Thoracic aorta (tissue), 2 donors: ENCODE measurements at regions not wholly inside any gene's neighbourhood (a gene's known extent, or its start where the extent isn't known, plus 50 kb on each side); places are given as distances from the start of the nearest gene placed in this dataset.

ENCODE experiments used
- ATAC-seq: fragments of 150-250 bp; one replicate; pipeline ENCODE4 v1.8.0; 2017; ENCODE audit warnings: low read depth; ENCODE audit not compliant: insufficient number of reproducible peaks, low FRiP score
- DNase-seq: peaks from one replicate; pipeline ENCODE4 v3.0.0-alpha.2; 2020; ENCODE audit warnings: low spot score
- H3K27ac ChIP-seq, 2 donors: fragments of 200-600 bp; sonication (generic); 1 replicate in 1 of 2; 2 replicates in 1 of 2; pipeline ENCODE4 v1.5.1; 2016; ENCODE audit warnings: mild to moderate bottlenecking in 2 of 2, moderate library complexity in 2 of 2
- H3K27me3 ChIP-seq: fragments of 200-600 bp; sonication (generic); replicated peaks from 2 replicates; pipeline ENCODE4 v1.6.0; 2016; ENCODE audit warnings: mild to moderate bottlenecking; ENCODE audit not compliant: insufficient read depth
- H3K36me3 ChIP-seq: fragments of 200-600 bp; sonication (generic); one replicate; pipeline ENCODE4 v1.5.1; 2016
- H3K4me1 ChIP-seq, 2 donors: fragments of 200-600 bp; sonication (generic); 1 replicate in 1 of 2; 2 replicates in 1 of 2; pipeline versions ENCODE4 v1.5.1 to v1.6.0; 2016; ENCODE audit warnings: low read depth in 2 of 2, mild to moderate bottlenecking in 1 of 2; ENCODE audit not compliant: control insufficient read depth in 1 of 2
- H3K4me3 ChIP-seq: fragments of 200-600 bp; sonication (generic); 2 replicates; pipeline ENCODE4 v1.5.1; 2016; ENCODE audit warnings: mild to moderate bottlenecking
- H3K9me3 ChIP-seq: fragments of 200-600 bp; sonication (generic); 2 replicates; pipeline ENCODE4 v1.5.1; 2016
- CTCF ChIP-seq: fragments of 200-600 bp; sonication (generic); IDR thresholded peaks from one replicate; pipeline ENCODE4 v1.5.1; 2019; ENCODE audit warnings: antibody characterized with exemption

- Histone ChIP-seq H3K36me3 (no peaks in the 10 kb centered on the region), H3K4me1 (no peaks in the 10 kb centered on the region), H3K27ac (no peak overlapping the region), H3K4me3 (no peak overlapping the region), H3K9me3 (no peaks in the 10 kb centered on the region), H3K27me3 (no peaks in the 10 kb centered on the region)
- TF ChIP-seq CTCF: no peak
- ATAC-seq (no peak), DNase-seq (no peak)
These were observed 176.0 kb upstream of the TLE4 start for GRCh38 chr9:79395755-79396154.

- Histone ChIP-seq H3K9me3 (no peaks in the 10 kb centered on the region), H3K27me3 (no peaks in the 10 kb centered on the region), H3K4me1 (no peaks in the 10 kb centered on the region), H3K27ac (no peak overlapping the region), H3K36me3 (no peaks in the 10 kb centered on the region), H3K4me3 (no peak overlapping the region)
- DNase-seq (no peak), ATAC-seq (no peak)
- no peak for TF ChIP-seq CTCF
These were observed 175.6 kb upstream of the TLE4 start for GRCh38 chr9:79396168-79396567.

GRCh38 chr9:79403495-79403894 lies 168.3 kb upstream of the TLE4 start:
- ATAC-seq (no peak), DNase-seq (no peak)
- no peak for TF ChIP-seq CTCF
- Histone ChIP-seq H3K4me3 (no peak overlapping the region), H3K27ac (no peak overlapping the region), H3K36me3 (no peaks in the 10 kb centered on the region), H3K4me1 (no peaks in the 10 kb centered on the region), H3K27me3 (no peaks in the 10 kb centered on the region), H3K9me3 (no peaks in the 10 kb centered on the region)

- no peak overlapping the region for H3K4me3 ChIP-seq
- no peak for DNase-seq
- ATAC-seq: no peak
- H3K27me3 ChIP-seq: no peaks in the 10 kb centered on the region
- no peaks in the 10 kb centered on the region for H3K9me3 ChIP-seq
- H3K27ac ChIP-seq: no peak overlapping the region
- no peak for TF ChIP-seq CTCF
- no peaks in the 10 kb centered on the region for H3K4me1 ChIP-seq
- H3K36me3 ChIP-seq: no peaks in the 10 kb centered on the region
These were observed 163.6 kb upstream of the TLE4 start for GRCh38 chr9:79408200-79408599.

- Histone ChIP-seq H3K4me1 (no peaks in the 10 kb centered on the region), H3K27me3 (no peaks in the 10 kb centered on the region), H3K36me3 (no peaks in the 10 kb centered on the region), H3K27ac (no peak overlapping the region), H3K9me3 (no peaks in the 10 kb centered on the region), H3K4me3 (no peak overlapping the region)
- ATAC-seq (no peak), DNase-seq (no peak)
- TF ChIP-seq CTCF: no peak
These were observed 163.1 kb upstream of the TLE4 start for GRCh38 chr9:79408617-79409016.
